GM18868 (cell line): ENCODE measurements at regions not wholly inside any gene's neighbourhood (a gene's known extent, or its start where the extent isn't known, plus 50 kb on each side); places are given as distances from the start of the nearest gene placed in this dataset.
"Not testable (repeated sequence)": the region's sequence is repeated elsewhere in the genome, so short reads cannot be mapped to it uniquely, and the experiment has no call there.

Source experiments
- ATAC-seq: cut with Tn5 transposase; IDR thresholded peaks from one replicate; pipeline ENCODE4 v1.9.1; 2021; ENCODE audit warnings: mild to moderate bottlenecking, moderate library complexity; ENCODE audit not compliant: unreplicated experiment

- ATAC-seq = no peak
Observed at GRCh38 chr1:30465096-30465495, 258.3 kb downstream of the MATN1 start.

GRCh38 chr1:30464187-30464617 is 259.2 kb downstream of the MATN1 start:
- no peak for ATAC-seq

GRCh38 chr1:30462826-30463425 is 260.5 kb downstream of the MATN1 start:
- ATAC-seq = no peak

GRCh38 chr1:30462166-30462565 is 261.2 kb downstream of the MATN1 start:
- ATAC-seq = no peak

- no peak for ATAC-seq
Observed at GRCh38 chr1:30461640-30462039, 261.7 kb downstream of the MATN1 start.

GRCh38 chr1:30460661-30461060 is 262.7 kb downstream of the MATN1 start:
- ATAC-seq = no peak

GRCh38 chr1:30458730-30459485 is 264.5 kb downstream of the MATN1 start:
- not testable (repeated sequence) for ATAC-seq

GRCh38 chr1:30452925-30453324 is 270.5 kb downstream of the MATN1 start:
- no peak for ATAC-seq

- ATAC-seq = no peak
Observed at GRCh38 chr1:30452170-30452569, 271.2 kb downstream of the MATN1 start.

- no peak for ATAC-seq
Observed at GRCh38 chr1:30451532-30452125, 271.8 kb downstream of the MATN1 start.

- no peak for ATAC-seq
Observed at GRCh38 chr1:30450818-30451233, 272.6 kb downstream of the MATN1 start.

- no peak for ATAC-seq
Observed at GRCh38 chr1:30450148-30450817, 273.1 kb downstream of the MATN1 start.

- no peak for ATAC-seq
Observed at GRCh38 chr1:30449428-30450147, 273.8 kb downstream of the MATN1 start.

GRCh38 chr1:30449003-30449402 is 274.4 kb downstream of the MATN1 start:
- no peak for ATAC-seq

GRCh38 chr1:30447701-30448100 is 275.7 kb downstream of the MATN1 start:
- ATAC-seq = no peak

GRCh38 chr1:30447080-30447479 is 276.3 kb downstream of the MATN1 start:
- no peak for ATAC-seq

- ATAC-seq = no peak
Observed at GRCh38 chr1:30446508-30446907, 276.9 kb downstream of the MATN1 start.

- no peak for ATAC-seq
Observed at GRCh38 chr1:30446095-30446494, 277.3 kb downstream of the MATN1 start.

GRCh38 chr1:30445449-30445848 is 277.9 kb downstream of the MATN1 start:
- ATAC-seq = no peak

GRCh38 chr1:30444850-30445249 is 278.5 kb downstream of the MATN1 start:
- no peak for ATAC-seq

GRCh38 chr1:30444401-30444800 is 279.0 kb downstream of the MATN1 start:
- ATAC-seq = no peak
